ENCODE measurements at regions not wholly inside any gene's neighbourhood (a gene's known extent, or its start where the extent isn't known, plus 50 kb on each side); places are given as distances from the start of the nearest gene placed in this dataset.

GRCh38 chr15:31271224-31271635 lies 55.4 kb upstream of the KLF13 start:
- no TSS peak for BruUV-seq (replicated peaks)
- in situ Hi-C loops (cut with MboI): no loop called here
- H3K4me1 ChIP-seq (ENCODE audit: control insufficient read depth, insufficient read depth, low read length): peaks cover 20% of the 10 kb centered on the region

More at GRCh38 chr15:31271224-31271635, 55.4 kb upstream of the KLF13 start:
- H3K9me3 ChIP-seq (replicated peaks; ENCODE audit: control insufficient read depth, insufficient read depth, low read length): no peaks in the 10 kb centered on the region
- no peak overlapping the region for H3K9ac ChIP-seq (ENCODE audit: control insufficient read depth, insufficient read depth, low read length)
- no peaks in the 10 kb centered on the region for H4K20me1 ChIP-seq (ENCODE audit: control insufficient read depth, insufficient read depth)
- CTCF ChIA-PET: interaction anchor here (0.8 to 2.0 kb wide), 4 partner anchors 10 to 217 kb away, joined by 4 to 8 read pairs (median 4); no protein-coding TSS in a partner anchor
- DNase-seq (ENCODE audit: low read depth, low spot score) (no peak), ATAC-seq (no peak), FAIRE-seq (no peak)
- intact Hi-C loops (cut with micrococcal nuclease; ENCODE audit: unreplicated experiment): no loop called here
- RAD21 ChIA-PET (ENCODE audit: unreplicated experiment): interaction anchor here (0.7 to 1.2 kb wide), 3 partner anchors 15 to 56 kb away, joined by 3 to 4 read pairs (median 3); no protein-coding TSS in a partner anchor
- H2AFZ ChIP-seq (ENCODE audit: control insufficient read depth, low read depth, low read length): no peak overlapping the region
- no peak overlapping the region for H3K4me2 ChIP-seq (ENCODE audit: control insufficient read depth, insufficient read depth)
- no peaks in the 10 kb centered on the region for H3K36me3 ChIP-seq (ENCODE audit: control insufficient read depth in 2 of 2, insufficient read depth in 2 of 2, low read length in 1 of 2)
- SMC1A ChIA-PET (ENCODE audit: uncharacterized antibody, unreplicated experiment): interaction anchor here (1.1 to 5.0 kb wide), 3 partner anchors 14 to 53 kb away, joined by 3 to 19 read pairs (median 13); no protein-coding TSS in a partner anchor
- TF ChIP-seq EP300 (IDR thresholded peaks at IDR 0.05; ENCODE audit: borderline replicate concordance in 1 of 2, control insufficient read depth in 1 of 2, low read depth in 2 of 2, low read length in 2 of 2): no peak
- TF ChIP-seq ZNF274 (IDR thresholded peaks at IDR 0.05; ENCODE audit: insufficient read depth, insufficient read length): no peak
- TF ChIP-seq TBL1XR1 (IDR thresholded peaks at IDR 0.05; ENCODE audit: low read depth, low read length): no peak
- TF ChIP-seq NFIC (IDR thresholded peaks at IDR 0.05; ENCODE audit: low read depth, low read length): no peak
- TF ChIP-seq BACH1 (IDR thresholded peaks at IDR 0.05; ENCODE audit: borderline replicate concordance): no peak
- no peak for TF ChIP-seq SMAD1 (IDR thresholded peaks at IDR 0.05; ENCODE audit: low read depth, partially characterized antibody)
- TF ChIP-seq STAT1 (conservative IDR thresholded peaks at IDR 0.05): no peak
- TF ChIP-seq SUPT20H (IDR thresholded peaks at IDR 0.05; ENCODE audit: borderline replicate concordance, control insufficient read depth, low read depth, low read length): no peak
- TF ChIP-seq IRF4 (IDR thresholded peaks at IDR 0.05; ENCODE audit: low read depth, low read length): no peak
- TF ChIP-seq MEF2A (IDR thresholded peaks at IDR 0.05; ENCODE audit: insufficient read depth, low read depth, low read length): no peak
- TF ChIP-seq CHD2 (IDR thresholded peaks at IDR 0.05; ENCODE audit: borderline replicate concordance, low read depth, low read length): no peak
- no peak for TF ChIP-seq POU2F2 (IDR thresholded peaks at IDR 0.05; ENCODE audit: borderline replicate concordance, low read depth, low read length)
- no peak for TF ChIP-seq ZBTB40 (IDR thresholded peaks at IDR 0.05; ENCODE audit: borderline replicate concordance)
- TF ChIP-seq RUNX3 (IDR thresholded peaks at IDR 0.05; ENCODE audit: low read length): no peak
- TF ChIP-seq JUND (IDR thresholded peaks at IDR 0.05; ENCODE audit: low read depth, low read length): no peak
- no peak for TF ChIP-seq JUNB (IDR thresholded peaks at IDR 0.05)
- TF ChIP-seq HDGF (IDR thresholded peaks at IDR 0.05): no peak
- H3K27me3 ChIP-seq (replicated peaks in 1 of 2; ENCODE audit: control insufficient read depth in 2 of 2, insufficient read depth in 2 of 2, low read length in 1 of 2): no peaks in the 10 kb centered on the region
- no peak overlapping the region for H3K4me3 ChIP-seq
- 79% methylated on average over 10 of the region's 10 CpGs for WGBS (ENCODE audit: insufficient coverage, insufficient replicate concordance, low lambda C conversion rate, missing lambda C conversion rate)
- H3K27ac ChIP-seq (ENCODE audit: control insufficient read depth, insufficient read depth): no peak overlapping the region
- no peaks in the 10 kb centered on the region for H3K79me2 ChIP-seq (ENCODE audit: control insufficient read depth, insufficient read depth, low read length)
- POLR2A ChIA-PET: interaction anchor here (1.3 kb wide), 1 partner anchor 34 kb away, joined by 3 read pairs; no protein-coding TSS in a partner anchor
